Dedifferentiated amniotic fluid mesenchymal stem cell (primary cell): ENCODE measurements at regions not wholly inside any gene's neighbourhood (a gene's known extent, or its start where the extent isn't known, plus 50 kb on each side); places are given as distances from the start of the nearest gene placed in this dataset.
"Not testable (repeated sequence)": the region's sequence is repeated elsewhere in the genome, so short reads cannot be mapped to it uniquely, and the experiment has no call there.

ENCODE experiments used
- DNase-seq: peaks from one replicate; pipeline ENCODE4 v3.0.0-alpha.2; 2016; ENCODE audit errors: extremely low spot score

DNA sequence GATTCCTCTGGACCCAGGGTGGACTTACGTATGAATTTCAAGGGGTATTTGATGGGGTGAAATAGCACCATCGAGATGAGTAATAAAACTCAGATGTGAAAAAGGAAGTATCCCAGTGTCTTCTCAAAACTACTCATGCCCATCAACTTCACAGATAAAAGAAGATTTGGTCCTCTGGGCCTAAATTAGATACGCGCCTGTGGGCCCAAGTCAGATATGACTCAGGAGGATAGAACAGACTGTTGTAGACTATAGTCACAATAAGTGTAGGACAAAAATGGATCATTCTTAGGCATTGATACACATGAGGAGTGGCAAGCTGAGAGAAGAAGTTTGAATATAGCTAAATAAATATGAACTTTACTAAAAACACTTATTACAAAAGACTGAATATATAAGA is 2438.8 kb downstream of the PCDH9 start:
- DNase-seq = no peak

DNA sequence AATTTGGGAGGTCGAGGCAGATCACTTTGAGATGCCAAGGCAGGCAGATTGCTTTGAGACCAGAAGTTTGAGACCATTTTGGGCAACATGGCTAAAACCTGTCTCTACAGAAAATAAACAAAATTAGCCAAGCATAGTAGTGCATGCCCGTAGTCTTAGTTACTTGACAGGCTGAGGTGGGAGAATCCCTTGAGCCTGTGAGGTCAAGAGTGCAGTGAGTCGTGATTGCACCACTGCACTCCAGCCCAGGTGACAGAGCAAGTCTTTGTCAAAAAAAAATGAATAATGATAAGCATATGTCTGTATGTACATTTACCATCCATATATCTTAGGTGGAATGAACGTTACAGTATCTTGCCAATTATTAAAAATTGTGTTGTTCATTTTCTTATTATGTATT is 2447.7 kb downstream of the PCDH9 start:
- DNase-seq = no peak

DNA sequence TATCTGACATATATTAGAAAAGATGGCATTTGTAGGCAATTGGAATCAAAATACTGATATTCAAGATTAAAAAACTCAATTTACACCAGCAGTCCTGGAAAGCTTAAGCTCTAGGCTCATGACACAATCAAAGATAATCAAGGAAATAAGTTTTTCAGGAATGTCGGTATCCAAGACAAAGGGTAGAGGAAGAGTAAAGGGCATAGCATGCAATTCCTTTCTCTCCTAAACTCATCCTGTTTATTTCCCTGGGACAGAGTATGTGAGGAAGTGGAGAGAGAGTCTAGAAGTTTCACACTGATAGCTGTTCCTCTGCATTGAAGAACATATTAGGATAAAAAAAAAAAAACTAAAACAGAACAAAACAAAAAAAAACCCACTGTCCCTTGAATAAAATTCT is 2452.1 kb downstream of the PCDH9 start:
- no peak for DNase-seq

DNA sequence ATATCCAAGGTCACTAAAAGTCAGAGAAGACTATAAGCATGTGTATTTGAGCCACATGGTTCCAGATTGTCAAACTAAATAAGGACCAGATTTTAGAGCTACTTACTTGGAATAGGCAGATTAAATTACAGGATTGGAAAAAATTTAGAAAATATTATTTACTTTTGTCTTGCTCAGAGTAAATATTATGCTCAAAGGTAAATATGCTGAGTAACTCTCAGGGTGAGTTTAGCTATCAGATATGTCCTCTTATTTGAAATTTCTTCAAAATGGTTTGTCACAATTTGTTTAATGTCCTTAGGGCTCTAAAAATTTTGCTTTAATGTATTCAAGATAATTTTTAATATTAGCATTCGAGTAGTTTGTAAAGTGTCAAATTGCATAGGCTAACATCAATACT is 2455.2 kb downstream of the PCDH9 start:
- DNase-seq = no peak

DNA sequence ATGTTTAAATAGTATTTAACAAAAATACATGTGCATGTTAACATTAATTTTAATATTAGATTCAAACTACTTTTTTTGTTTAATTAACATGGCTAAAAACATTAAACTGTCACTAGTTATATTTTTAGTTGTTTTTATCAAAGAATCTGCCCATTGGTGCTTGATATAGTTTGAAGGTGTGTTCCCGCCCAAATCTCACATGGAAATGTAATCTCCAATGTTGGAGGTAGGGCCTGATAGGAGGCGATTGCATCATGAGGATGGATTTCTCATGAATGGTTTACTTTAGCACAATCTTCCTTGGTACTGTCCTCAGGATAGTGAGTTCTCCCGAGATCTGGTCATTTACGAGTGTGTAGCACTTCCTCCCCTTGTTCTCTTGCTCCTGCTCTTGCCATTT is 2459.4 kb downstream of the PCDH9 start:
- no peak for DNase-seq

DNA sequence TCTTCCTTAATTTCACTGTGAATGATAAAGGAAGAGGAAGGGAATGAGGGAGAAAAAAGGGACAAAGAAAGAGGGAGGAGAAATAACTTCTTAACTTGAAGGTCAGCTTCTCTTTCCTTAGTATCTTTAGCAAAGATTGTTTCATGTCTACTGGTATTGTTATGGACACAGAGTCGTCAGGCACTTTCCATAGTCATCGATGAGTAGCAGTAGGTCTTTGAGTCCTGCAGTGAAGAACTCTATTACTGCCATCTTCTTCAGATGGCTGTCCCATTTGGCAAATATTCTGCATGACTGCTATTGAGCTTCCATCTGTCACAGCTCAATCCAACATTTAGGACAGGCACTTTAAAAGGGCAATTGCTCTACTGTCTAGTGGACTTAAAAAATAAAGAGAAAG is 2463.1 kb downstream of the PCDH9 start:
- no peak for DNase-seq

DNA sequence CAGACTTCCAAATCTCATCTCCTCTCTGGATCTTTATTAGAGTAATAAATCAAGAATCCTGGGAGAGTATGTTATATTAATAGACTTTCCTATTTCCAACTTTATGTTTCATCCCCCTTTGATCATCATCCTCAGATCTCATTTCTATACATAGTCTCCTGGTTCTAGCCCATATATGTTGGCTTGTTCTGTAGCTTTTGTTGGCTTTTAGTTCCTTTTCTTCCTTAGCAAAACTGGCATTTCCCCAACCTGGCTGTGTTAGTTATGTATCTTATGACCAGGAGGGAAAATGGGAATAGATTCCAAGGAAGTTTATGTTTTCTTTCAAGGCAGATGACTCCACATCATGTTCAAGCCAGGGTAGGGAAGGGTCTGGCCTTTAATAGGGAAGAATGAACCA is 2464.5 kb downstream of the PCDH9 start:
- DNase-seq = no peak

DNA sequence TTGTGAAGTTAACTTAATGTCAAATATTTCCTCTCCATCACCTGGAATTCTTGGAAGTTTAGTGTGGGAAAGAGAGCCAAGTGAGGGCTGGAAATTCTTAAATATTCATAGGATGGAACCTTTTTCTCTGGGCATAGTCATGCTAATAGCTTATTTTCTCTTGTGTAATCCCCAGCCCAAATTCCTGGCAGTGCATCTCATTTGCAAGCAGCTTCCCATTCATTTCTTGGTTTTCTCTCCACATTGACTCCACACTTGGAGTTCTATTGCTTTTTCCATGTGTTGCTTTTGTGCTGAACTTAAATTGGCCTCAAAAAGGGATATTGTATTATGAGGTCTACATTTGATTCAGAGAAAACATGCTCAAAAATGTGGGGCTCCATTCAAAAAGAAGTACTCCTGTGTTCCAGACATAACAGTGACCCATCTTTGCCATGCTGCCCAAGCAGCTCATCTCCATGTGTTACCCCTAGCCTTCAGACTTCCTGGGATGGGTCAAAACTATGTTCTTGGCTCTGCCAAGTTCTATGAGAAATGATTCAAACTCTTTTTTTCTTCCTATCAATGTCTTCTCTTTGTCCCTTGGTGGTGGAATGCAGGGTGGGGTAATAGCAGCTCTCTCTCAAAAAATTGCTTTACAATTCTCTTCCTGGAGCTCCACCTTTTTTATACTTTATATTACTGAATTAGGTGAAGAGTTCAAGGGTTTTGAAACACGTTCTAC is 2471.5 kb downstream of the PCDH9 start:
- no peak for DNase-seq

DNA sequence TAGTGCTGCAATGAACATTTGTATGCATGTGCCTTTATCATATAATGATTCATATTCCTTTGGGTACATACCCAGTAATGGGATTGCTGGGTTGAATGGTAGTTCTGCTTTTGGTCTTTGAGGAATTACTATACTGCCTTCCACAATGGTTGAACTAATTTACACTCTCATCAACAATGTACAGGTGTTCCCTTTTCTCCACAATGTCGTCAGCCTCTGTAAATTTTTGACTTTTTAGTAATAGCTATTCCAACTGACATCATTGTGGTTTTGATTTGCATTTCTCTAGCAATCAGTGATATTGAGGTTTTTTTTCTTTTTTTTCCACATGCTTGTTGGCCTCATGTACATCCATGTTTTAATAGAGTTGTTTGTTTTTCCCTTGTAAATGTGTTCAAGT is 2473.5 kb downstream of the PCDH9 start:
- no peak for DNase-seq

DNA sequence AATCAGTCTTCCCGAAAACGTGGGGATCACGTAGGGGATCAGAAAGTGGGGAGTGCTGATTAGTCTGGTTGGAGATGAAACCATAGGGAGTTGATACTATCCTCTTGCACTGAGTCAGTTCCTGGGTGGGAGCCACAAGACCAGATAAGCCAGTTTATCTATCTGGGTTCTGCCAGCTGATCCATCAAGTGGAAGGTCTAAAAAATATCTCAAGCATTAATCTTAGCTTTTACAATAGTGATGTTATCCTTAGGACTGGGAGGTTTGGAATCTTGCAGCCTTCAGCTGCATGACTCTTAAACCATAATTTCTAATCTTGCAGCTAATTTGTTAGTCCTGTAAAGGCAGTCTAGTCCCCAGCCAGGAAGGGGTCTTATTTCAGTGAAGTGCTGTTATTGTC is 2474.2 kb downstream of the PCDH9 start:
- DNase-seq = no peak

DNA sequence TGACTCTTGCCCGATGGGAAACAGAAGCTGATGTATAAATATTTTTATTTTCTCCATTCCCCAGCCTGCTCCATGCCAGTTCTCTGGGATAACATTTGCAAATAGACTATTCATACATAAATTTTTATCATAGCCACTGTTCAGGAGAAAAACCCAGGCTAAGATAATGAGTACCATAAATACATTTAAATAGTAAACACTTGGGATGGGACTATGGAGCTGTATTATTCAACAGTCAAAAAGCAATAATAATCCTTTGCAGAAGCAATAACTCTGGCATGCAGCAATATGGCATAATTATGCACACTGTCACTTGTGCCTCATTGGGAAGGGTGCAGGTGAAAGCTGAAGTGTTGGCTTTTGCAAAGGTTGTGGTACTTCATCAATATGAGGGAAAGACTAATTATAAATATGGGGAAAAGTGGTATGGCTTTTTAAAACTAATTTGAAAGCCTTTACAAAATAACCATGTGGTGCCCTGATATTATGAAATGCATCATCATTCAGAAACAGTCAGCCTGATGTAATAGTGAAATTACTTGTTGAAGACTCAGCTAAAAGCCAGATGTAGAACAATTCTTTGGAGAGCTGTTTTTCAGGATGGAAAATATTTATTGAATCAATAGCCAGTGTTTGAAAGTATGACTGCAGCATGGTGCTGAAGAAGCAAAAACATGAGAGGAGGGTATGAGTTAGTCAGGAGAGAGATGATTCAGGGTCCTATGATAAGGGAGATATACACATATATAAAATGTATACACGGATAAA is 2476.7 kb downstream of the PCDH9 start:
- DNase-seq = no peak

DNA sequence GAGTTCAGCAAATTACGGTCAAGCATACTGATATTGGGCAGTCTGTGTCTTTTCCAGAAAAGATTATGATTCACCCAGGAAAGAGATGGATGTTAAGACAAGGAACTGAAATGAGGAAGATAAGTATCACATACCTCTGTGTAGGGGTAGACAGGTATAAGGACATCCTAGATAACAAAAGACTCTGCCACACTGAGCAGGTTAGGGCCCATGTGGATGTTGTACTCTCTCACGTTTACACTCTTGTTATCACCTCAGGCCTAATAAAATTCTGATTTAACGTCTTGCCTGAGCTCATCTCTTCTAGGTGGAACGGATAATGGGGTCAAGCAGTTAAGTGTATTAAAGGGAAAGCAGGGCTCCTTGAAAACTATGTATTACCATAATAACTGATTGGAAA is 2480.8 kb downstream of the PCDH9 start:
- DNase-seq = no peak

DNA sequence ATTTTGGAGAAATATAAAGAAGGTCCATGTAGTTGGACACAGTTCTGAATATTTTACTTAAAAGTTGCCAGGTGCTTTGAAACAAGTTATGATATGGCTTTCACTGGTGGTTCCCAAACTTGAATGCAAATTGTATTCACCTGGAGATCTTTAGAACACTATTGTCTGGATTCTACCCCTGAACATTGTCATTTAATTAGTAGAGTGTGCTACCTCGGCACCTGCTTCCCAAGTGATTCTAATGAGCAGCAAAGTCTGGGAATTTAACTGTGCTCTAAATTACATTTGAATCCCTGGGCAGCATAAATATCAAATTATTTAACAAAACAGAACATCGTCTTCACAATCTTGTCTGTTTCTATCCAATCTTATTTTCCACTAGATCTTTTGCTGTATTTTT is 2483.3 kb downstream of the PCDH9 start:
- no peak for DNase-seq

DNA sequence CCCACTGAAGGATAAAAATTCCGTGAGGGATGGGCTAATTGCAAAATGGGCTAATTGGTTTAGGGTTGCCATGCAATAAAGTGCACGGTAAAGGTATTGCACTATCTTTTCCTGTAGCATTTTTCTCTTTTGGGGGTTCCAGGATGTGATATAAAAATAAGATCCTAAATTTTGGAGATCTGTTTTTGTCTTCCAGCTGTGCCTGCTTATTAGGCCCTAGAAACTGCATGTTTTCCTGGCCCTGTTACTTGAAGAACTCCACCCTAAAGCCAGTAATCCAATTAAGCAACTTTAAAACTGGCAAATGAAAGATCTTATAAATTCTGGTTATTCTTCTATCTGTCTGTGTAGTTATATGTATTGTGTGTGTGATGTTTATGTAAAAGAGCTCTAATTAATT is 2489.6 kb downstream of the PCDH9 start:
- DNase-seq = no peak

DNA sequence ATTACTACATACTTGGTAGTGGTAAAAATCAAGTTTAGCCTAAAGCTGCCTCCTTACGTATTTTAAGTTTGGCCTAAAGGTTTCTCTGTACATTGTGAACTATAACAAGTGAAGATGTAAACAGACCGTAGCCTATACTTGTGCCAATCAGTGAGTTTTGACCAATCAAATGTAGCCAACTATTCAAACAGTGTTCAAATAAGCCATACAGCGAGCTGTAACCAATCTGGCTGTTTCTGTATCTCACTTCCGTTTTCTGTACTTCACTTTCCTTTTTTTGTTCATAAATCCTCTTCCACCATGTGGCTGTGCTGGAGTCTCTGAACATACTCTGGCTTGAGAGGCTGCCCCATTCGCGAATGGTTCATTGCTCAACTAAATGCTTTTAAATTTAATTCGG is 2504.6 kb downstream of the PCDH9 start:
- DNase-seq = no peak

DNA sequence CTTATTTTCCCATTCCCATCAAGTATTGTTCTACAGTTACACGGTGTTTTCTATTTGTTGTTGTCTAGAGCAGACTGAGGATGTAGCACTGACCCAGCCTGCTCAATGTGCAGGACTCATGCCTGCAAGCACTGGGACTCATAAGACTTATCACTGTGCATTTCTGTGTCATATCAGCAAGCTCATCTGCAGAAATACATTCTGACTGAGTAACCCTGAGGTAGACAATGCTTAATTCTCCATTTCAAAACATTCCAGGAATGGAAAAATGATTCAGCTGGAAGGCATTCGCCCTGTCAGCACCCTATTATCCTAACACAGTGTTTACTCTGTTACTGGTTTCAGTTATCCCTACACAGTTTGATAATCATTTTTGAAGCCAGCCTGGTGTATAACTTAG is 2506.4 kb downstream of the PCDH9 start:
- DNase-seq = peak; percentile 79

DNA sequence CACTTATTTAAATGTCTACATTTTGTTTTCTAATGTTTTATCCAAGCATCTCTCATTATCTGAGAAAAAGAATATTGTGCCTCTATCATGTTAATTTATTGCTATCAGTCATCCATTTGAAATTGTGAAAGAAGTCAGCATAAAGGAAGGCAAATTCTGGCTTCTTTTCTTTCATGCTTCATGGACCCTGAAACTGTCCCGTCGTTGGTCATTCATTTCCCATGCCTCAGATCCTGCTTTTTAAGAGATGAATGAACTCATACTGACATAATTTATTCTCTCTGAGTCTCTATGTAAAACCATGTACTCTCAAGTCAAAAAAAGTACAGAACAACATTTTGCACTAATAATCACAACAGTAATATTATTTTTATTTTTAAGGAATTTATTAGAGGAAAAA is 2512.0 kb downstream of the PCDH9 start:
- DNase-seq = no peak

DNA sequence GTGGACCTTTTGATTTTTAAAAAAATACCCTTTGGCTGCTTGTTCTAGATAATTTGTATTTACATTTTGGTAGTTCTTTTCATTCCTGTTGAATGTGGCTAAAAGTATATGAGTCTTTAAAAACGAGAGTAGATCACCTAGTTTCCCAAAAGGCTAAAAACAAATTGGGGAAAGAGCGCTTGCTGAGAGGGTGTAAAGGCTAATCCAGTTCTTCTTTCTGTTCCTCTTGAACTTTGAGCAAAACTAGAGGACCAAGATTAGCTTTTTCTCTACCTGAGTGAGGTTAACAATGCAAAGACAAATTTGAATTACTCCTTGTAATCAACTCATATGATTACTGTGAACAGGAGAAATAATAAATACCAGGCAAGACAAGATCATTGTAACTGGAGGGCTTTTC is 2513.2 kb downstream of the PCDH9 start:
- no peak for DNase-seq

DNA sequence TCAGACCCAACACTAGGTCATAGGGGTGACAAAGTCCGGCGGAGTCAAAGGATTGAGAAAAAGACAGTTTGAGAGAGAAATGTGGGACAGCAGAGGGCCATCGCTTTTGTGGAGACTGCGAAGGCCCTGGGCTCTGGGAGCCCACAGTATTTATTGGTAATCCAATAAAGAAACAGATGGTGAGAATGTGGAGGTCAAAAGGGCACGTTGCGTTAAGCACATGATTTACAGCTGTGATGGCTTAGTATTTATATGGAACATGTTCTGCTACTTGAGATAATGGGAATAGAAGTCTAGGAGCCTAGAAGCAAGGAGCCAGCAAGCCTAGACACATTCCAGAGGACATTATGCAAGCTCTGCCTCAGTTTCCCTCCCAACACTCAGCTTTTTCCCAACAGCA is 2521.1 kb downstream of the PCDH9 start:
- no peak for DNase-seq

DNA sequence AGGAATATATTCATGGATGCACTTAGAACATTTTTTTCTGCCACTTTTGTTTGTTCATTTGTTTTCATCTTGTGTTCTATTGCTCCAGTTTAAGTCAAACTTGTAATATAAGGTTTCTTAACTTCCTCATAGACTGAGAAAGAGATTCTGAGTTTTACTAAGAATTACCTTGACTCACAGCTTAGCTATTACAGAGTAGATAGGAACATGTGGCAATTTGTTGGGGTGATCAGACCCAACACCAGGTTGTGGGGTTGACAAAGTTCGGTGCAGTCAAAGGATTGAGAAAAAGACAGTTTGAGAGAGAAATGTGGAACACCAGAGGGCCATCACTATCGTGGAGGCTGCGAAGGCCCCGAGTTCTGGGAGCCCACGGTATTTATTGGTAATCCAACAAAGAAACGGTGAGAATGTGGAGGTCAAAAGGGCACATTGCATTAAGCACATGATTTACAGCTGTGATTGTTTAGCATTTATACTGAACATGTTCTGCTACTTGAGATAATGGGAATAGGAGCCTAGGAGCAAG is 2526.0 kb downstream of the PCDH9 start:
- DNase-seq = no peak

DNA sequence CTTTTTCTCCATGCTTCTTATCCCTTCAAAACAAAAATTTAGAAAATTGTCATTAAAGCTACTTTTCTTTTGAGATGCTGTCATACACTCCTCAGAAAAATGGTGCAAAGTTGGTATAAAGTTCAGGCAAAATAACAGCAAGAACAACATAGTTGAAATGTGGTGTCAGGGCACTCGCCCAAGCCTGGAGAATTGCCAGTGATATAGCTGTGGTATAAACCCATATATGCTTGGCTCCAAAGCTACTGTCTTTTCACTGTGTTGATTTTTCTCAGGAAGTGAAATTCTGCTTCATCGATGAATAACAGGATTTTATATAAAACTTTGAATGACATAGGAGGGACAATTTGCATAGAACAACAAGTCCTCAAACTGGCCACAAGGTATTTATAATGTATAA is 2532.9 kb downstream of the PCDH9 start:
- DNase-seq = no peak

DNA sequence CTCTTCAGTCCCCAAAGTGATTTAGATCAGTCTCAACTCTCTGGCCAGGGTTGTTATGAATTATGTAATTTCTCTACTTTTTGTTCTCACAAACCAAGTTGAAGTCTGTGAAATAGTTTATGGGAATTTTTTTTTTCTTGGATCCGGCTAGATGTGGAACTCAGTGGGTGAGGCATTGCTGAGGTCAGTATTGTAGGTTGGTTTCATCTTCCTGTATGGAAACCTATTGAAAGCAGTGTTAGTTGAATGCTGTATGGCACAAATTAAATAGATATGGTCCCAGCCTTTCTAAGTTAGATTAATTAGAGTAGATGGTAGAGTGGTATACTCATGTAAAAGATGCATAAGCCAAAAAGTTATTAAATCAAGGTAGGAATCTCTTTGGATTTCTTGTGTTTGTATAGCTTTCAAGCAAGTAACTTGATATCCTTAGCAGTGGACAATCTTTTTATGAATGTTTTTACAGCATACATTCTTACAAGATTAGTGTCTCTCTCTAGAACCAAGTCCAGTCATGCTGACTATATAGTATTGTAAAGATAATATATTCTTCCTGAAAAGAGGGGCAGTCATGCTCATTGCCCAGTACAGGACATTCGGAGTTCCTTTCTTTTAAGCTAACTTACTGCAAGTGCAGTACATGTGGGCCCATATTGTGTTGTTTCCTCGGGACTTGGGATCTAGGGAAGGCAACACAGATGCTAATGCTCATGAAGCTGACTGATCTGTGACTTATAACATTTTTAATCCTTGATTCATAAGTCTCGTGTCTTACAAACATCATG is 2541.1 kb downstream of the PCDH9 start:
- DNase-seq = peak; percentile 31

DNA sequence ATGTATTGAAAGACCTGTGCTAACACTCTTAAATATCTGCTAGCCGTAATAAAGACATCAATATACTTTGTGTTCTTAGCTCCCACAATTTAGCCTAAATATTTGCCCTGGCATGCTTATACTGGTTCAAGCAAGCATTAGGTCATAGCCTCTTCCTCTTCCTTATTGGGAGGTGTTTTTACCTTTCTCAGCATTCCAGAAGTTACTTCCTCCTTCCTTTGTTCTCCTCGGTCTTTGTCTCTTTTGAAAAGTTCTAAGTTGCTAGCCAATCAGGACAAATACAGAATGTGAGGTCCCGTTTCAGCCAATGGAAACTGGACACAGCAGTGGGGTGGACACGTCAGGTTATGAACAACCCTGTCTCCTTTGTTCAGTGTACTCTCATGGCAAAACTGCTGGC is 2543.6 kb downstream of the PCDH9 start:
- DNase-seq = not testable (repeated sequence)
